ENCODE measurements at regions not wholly inside any gene's neighbourhood (a gene's known extent, or its start where the extent isn't known, plus 50 kb on each side); places are given as distances from the start of the nearest gene placed in this dataset.

DNA sequence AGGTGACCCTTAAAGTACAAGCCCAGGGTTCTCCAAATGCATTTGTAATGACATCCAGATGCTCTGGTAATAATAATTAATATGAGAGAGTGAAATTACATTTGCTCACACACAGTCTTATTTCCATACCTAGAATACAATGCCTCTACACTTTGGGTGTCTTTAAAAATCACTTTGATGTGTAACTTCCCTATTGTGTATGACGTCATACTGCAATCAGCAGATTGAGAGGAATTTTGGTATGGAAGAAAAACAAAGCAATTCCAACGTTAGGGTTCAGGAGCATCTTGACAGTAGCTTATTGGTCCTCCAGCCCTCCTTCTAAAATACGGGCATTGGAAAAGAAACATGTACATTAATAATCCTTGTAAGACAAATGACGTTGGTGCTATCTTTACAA lies 670.6 kb upstream of the ZNF385D start:
- no peak for FAIRE-seq
- no peak overlapping the region for H3K4me2 ChIP-seq (ENCODE audit: insufficient read depth, low read length)
- intact Hi-C loops (cut with micrococcal nuclease) (no loop called here), in situ Hi-C loops (cut with MboI) (no loop called here)
- 0 out of 2 replicates have a peak, but pooled peaks cover 3% of the 10 kb centered on the region for H3K9me3 ChIP-seq (replicated peaks; ENCODE audit: control insufficient read depth, insufficient read depth, low read depth, low read length)
- no peak for DNase-seq (ENCODE audit: extremely low read depth in 1 of 4, low spot score in 3 of 4)
- POLR2A ChIA-PET: no interaction called here
- no peaks in the 10 kb centered on the region for H3K4me1 ChIP-seq (replicated peaks in 1 of 2; ENCODE audit: control insufficient read depth in 2 of 2, insufficient read depth in 2 of 2, low read length in 2 of 2)
- no peak for ATAC-seq
- no peaks in the 10 kb centered on the region for H3K79me2 ChIP-seq (ENCODE audit: control insufficient read depth, insufficient read depth, low read length)
- no peaks in the 10 kb centered on the region for H3K36me3 ChIP-seq (ENCODE audit: control insufficient read depth, insufficient read depth, low read length)
- no peak overlapping the region for H2AFZ ChIP-seq (ENCODE audit: low read depth, low read length)
- CTCF ChIA-PET (ENCODE audit: low intra/inter-chr PET ratio): no interaction called here
- no peak overlapping the region for H3K27ac ChIP-seq (ENCODE audit: extremely low read depth, low read depth, low read length)
- no peak overlapping the region for H3K4me3 ChIP-seq
- H3K9me1 ChIP-seq (ENCODE audit: control insufficient read depth, insufficient read depth, low read length): no peaks in the 10 kb centered on the region
- WGBS (ENCODE audit: insufficient coverage, low coverage, missing lambda C conversion rate): 1% methylated on average over 4 of the region's 4 CpGs
- BruUV-seq (replicated peaks): no TSS peak
- H3K9ac ChIP-seq (ENCODE audit: insufficient read depth in 1 of 2, low read depth in 2 of 2, low read length in 2 of 2): no peak overlapping the region
- H3K27me3 ChIP-seq (ENCODE audit: control insufficient read depth in 2 of 2, insufficient read depth in 2 of 2, low read length in 2 of 2): no peaks in the 10 kb centered on the region
- H4K20me1 ChIP-seq (replicated peaks; ENCODE audit: control insufficient read depth, insufficient read depth, low read length): no peaks in the 10 kb centered on the region
- TF ChIP-seq, protein P1, sequence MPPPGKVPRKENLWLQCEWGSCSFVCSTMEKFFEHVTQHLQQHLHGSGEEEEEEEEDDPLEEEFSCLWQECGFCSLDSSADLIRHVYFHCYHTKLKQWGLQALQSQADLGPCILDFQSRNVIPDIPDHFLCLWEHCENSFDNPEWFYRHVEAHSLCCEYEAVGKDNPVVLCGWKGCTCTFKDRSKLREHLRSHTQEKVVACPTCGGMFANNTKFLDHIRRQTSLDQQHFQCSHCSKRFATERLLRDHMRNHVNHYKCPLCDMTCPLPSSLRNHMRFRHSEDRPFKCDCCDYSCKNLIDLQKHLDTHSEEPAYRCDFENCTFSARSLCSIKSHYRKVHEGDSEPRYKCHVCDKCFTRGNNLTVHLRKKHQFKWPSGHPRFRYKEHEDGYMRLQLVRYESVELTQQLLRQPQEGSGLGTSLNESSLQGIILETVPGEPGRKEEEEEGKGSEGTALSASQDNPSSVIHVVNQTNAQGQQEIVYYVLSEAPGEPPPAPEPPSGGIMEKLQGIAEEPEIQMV (tag; conservative IDR thresholded peaks at IDR 0.05; ENCODE audit: low read depth): no peak
- TF ChIP-seq TAF9B (IDR thresholded peaks at IDR 0.05; ENCODE audit: partially characterized antibody): no peak
- no peak for TF ChIP-seq FOXP1 (CRISPR knock-in tag; IDR thresholded peaks at IDR 0.05)
- TF ChIP-seq, protein P2, sequence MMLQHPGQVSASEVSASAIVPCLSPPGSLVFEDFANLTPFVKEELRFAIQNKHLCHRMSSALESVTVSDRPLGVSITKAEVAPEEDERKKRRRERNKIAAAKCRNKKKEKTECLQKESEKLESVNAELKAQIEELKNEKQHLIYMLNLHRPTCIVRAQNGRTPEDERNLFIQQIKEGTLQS (IDR thresholded peaks at IDR 0.05): peak; percentile 64
- TF ChIP-seq, protein P2 (CRISPR knock-in tag; conservative IDR thresholded peaks at IDR 0.05): no peak
- no peak for TF ChIP-seq SREBF1 (IDR thresholded peaks at IDR 0.05; ENCODE audit: borderline replicate concordance, low read depth, low read length)
- TF ChIP-seq, protein P3, sequence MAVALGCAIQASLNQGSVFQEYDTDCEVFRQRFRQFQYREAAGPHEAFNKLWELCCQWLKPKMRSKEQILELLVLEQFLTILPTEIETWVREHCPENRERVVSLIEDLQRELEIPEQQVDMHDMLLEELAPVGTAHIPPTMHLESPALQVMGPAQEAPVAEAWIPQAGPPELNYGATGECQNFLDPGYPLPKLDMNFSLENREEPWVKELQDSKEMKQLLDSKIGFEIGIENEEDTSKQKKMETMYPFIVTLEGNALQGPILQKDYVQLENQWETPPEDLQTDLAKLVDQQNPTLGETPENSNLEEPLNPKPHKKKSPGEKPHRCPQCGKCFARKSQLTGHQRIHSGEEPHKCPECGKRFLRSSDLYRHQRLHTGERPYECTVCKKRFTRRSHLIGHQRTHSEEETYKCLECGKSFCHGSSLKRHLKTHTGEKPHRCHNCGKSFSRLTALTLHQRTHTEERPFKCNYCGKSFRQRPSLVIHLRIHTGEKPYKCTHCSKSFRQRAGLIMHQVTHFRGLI (CRISPR knock-in tag; IDR thresholded peaks at IDR 0.05): no peak
- no peak for TF ChIP-seq MCM5 (IDR thresholded peaks at IDR 0.05; ENCODE audit: low read depth)
- TF ChIP-seq ZBTB1 (CRISPR knock-in tag; IDR thresholded peaks at IDR 0.05; ENCODE audit: borderline replicate concordance, low read depth): no peak
- no peak for TF ChIP-seq RAD21 (CRISPR knock-in tag; conservative IDR thresholded peaks at IDR 0.05 in 1 of 2, IDR thresholded peaks at IDR 0.05 in 1 of 2)
- TF ChIP-seq, protein P4, sequence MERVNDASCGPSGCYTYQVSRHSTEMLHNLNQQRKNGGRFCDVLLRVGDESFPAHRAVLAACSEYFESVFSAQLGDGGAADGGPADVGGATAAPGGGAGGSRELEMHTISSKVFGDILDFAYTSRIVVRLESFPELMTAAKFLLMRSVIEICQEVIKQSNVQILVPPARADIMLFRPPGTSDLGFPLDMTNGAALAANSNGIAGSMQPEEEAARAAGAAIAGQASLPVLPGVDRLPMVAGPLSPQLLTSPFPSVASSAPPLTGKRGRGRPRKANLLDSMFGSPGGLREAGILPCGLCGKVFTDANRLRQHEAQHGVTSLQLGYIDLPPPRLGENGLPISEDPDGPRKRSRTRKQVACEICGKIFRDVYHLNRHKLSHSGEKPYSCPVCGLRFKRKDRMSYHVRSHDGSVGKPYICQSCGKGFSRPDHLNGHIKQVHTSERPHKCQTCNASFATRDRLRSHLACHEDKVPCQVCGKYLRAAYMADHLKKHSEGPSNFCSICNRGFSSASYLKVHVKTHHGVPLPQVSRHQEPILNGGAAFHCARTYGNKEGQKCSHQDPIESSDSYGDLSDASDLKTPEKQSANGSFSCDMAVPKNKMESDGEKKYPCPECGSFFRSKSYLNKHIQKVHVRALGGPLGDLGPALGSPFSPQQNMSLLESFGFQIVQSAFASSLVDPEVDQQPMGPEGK (CRISPR knock-in tag; IDR thresholded peaks at IDR 0.05; ENCODE audit: borderline replicate concordance): no peak
- TF ChIP-seq, protein P5, sequence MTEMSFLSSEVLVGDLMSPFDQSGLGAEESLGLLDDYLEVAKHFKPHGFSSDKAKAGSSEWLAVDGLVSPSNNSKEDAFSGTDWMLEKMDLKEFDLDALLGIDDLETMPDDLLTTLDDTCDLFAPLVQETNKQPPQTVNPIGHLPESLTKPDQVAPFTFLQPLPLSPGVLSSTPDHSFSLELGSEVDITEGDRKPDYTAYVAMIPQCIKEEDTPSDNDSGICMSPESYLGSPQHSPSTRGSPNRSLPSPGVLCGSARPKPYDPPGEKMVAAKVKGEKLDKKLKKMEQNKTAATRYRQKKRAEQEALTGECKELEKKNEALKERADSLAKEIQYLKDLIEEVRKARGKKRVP (CRISPR knock-in tag; IDR thresholded peaks at IDR 0.05): no peak
- no peak for TF ChIP-seq NFIX (CRISPR knock-in tag; IDR thresholded peaks at IDR 0.05; ENCODE audit: low read depth)
- no peak for TF ChIP-seq ZNF124 (CRISPR knock-in tag; IDR thresholded peaks at IDR 0.05)
- TF ChIP-seq JUND (IDR thresholded peaks at IDR 0.05; ENCODE audit: borderline replicate concordance, low read depth, low read length): 0 out of 2 replicates have a peak, but pooled peaks have one; percentile 11
- TF ChIP-seq JUND (tag; IDR thresholded peaks at IDR 0.05; ENCODE audit: borderline replicate concordance, low read depth, low read length): peak; percentile 24; the same call in 1 of the 3 replicates
- TF ChIP-seq STAG1 (CRISPR knock-in tag; IDR thresholded peaks at IDR 0.05; ENCODE audit: borderline replicate concordance): no peak
